HG02798 (cell line): ENCODE measurements at regions not wholly inside any gene's neighbourhood (a gene's known extent, or its start where the extent isn't known, plus 50 kb on each side); places are given as distances from the start of the nearest gene placed in this dataset.

ENCODE experiments used
- ATAC-seq: cut with Tn5 transposase; IDR thresholded peaks from one replicate; pipeline ENCODE4 v1.9.1; 2021; ENCODE audit warnings: mild to moderate bottlenecking; ENCODE audit not compliant: unreplicated experiment, poor library complexity

DNA sequence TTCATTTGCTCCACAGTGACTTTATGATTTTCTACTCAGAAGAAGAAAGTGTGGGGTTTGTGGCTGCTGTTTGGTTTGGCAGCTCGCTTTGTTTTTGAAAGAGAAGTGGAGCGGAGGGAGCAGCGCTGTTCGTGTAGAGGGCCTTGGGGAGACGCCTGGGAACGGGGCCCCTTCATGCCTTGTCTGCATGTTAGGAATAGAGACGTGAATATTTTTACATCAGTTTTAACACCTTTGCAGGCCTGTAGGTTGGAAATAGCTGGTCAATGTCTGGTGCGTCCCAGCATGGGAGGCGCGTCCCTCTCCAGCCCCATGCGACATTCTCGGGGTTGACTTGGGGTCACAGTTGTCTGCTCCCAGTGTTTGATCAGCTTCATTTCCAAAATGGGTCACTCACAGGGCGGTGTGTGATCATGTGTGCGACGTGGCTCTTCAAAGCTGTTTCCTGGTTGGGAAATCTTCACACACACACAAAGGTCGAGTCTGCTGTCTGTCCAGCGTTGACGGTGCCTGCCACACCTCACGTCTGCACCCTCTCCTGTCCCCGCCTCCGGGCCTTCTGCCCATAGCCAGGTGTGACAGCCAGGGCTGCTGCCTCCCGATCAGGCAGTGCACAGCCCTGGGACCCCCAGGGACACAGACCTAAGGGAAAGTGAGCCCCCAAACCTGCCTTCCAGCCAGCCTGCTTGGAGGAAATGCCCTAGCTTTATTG, 149.2 kb downstream of the PSMG1 start:
- ATAC-seq: no peak

DNA sequence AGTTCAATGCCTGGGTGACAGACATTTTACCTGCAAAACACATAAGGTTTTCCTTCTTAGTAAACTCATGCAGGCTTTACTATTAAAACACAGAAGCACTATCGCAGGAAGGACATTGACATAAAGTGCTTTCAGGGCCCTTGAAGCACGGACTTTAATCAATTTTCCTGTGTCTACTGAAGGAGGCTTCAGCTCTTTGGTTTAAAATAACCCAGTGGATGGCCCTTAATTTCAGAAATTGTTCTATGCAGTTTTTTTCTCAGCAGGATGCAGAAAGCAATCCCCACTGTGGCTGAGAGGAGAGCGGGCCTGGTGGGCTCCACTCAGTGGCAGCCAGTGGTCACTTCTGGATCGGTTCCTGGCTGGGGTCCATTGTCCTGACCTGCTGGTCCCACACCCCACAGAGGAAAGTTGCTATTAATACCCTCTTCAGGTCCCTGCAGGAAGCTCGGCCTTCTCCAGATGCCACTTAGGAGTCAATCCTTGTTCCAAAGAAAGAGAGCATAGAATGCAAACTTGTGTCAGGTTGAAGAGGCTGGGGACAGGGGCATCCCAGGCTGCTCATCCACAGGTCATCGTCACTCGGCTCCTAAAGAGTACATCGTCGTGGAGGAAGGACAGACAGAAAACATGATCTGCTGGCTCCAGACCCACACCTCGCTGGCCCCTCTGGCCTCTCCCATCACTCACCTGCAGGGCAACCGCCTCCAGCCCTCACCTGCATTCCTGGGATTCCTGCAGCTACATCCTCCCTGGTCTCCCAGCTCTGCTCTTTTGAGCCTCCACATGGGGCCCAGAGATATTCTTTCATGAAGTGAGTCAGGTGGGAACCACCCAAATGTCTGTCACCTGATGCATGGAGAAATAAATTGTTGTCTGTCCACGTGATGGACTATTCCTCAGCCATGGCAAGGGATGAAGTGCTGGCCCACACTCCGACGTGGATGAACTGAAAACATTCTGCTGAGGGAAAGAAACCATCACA, 153.1 kb downstream of the PSMG1 start:
- no peak for ATAC-seq

DNA sequence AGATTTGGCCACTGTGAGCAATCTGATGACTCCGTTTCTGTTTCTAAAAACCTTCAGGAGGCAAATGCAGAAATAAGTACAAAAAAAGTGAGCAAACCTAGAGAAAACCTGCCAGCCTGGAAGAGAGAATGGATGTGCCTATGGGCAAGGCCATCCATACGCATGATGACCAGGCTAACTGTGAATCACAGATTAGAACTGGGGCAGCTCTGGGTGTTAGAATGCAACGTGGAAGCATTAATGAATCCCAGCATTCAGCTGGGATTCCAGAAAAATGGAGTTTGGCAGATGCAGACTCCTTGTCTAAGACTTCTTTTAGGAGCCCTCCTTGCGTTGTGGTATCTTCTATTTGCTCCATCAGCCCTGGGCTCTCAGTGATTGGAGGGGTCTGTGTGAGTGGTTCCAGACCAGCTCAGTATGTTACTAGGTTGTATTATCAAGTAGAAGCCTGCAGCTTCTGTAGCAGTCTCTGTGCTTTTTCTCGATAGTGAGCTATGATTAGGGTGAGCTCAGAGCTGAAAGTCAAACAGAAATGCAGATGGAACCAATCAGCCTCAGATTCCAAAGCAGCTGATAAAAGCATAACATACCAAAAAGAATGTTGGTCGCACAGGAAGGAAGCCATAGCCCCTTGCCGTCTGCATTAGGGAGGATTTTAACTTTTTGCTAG, 154.0 kb downstream of the PSMG1 start:
- ATAC-seq: no peak

DNA sequence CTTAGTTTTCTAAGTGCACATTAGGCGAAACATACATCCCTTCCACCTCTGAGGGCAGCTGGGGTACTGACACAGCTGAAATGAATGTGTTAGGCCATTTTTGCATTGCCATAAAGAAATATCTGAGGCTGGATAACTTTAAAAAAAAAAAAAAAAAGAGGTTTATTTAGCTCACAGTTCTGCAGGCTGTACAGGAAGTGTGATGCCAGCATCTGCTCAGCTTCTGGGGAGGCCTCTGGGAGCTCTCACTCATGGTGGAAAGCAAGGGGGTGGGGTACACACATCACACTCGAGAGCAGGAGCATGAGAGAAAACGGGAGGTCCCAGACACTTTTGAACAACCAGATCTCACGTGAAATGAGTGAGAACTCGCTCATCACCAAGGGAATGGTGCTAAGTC, 158.1 kb downstream of the PSMG1 start:
- no peak for ATAC-seq

DNA sequence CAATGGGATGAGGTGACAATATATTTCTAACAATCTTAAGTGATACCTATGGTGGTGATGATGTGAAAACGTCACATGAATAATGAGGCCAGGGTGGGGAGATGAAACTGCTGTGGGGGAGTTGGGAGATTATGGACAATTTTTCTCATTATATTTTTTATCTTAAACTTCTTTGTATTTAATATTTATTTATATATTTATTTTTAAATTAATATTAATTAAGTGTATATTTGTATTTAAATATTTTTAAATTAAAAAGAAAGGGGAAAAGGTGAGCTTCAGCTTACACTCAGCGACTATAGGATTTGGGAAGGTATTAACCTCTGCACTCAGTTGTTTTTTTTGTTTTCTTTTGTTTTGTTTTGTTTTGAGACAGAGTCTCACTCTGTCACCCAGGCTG, 158.7 kb downstream of the PSMG1 start:
- ATAC-seq: no peak

DNA sequence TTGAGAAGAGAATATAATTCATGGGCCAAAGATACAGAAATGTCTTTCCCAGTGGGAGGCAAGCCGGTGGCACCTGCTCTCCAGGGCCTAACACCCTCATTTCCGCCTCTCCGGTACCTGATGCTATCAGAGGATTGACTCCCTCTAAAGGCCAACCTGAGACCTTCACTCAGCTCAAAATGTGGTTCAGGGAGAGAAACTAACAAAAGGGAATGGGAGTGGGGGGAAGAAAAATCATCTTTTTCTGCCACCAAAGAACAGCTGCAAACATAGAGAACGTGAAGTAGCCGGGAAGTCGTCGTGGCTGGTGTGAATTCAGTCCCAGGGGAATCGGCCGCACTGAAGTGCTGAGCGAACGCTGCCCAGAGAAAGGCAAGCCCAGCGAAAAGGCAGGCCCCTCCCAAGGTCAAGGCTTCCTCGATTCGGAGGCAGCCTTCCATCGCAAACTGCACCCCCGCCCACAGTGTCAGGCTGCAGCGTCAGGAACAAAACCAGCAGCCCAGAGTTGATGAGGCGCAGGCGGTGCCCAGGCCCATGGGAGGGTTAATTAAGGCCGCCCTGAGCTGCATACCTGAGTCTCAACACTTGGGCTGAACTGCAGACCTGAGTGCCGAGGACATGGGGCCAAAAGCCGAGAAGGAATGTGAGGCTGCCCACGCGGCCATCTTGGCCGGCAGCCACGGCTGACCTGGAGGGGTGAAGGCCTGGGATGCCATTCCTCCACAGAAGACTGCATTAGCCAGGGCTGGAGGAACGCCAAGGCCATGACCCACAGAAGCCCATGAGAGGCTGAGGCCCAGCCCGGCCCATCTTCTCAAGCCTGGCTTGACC, 160.2 kb downstream of the PSMG1 start:
- ATAC-seq: no peak

DNA sequence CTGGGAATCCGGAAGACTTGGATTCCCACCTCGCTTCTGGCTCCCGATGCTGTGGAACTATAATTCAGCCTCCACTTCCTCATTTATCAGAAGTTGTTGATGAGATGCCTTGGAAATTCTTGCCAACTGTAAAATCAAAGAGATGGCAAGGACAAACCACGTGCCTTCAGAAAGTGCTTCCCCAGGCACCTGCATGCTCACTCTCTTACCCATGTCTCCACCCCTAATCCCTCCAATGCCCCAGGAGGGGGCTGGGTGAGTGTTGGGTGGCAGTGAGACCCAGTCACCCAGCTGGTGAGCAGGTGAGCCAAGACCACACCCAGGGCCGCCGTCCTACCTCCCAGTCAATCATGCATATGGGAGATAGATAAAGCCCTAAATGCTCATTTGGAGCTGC, 160.8 kb downstream of the PSMG1 start:
- no peak for ATAC-seq

DNA sequence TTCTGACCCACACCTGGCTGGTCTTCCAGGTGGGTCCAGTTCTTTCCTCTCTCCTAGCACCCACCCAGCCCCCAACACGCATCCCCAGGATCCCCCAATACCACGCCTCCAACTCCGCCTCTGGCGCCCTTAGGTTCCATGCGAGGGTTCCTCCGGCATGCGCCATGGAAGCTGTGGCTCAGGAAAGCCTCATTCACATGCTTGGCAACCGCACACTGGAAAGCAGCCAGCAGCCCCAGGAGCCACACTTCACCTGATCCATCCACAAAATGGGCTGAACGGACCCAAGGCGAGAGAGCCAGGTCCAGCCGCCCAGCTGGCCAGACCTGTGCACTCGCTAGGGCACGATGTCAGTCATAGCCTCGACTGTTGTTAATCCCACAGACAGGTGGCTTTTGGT, 161.2 kb downstream of the PSMG1 start:
- no peak for ATAC-seq

DNA sequence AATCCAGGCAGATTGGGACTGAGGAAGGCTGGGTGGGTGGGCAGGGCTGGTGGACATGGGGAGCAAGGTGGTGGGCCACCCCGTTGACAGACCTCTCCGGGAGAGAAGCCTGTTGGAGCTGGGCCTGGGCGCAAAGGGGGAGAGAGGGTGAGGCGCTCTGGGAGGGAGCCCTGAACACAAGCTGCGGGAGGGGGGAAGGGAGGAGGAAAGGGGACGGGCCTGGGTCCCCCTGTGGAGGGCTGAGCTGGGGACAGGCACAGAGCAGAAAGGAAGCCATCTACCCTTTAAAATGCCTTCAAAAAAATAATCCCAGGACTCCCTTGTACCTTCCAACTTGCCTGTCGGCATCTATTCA, 161.8 kb downstream of the PSMG1 start:
- no peak for ATAC-seq

DNA sequence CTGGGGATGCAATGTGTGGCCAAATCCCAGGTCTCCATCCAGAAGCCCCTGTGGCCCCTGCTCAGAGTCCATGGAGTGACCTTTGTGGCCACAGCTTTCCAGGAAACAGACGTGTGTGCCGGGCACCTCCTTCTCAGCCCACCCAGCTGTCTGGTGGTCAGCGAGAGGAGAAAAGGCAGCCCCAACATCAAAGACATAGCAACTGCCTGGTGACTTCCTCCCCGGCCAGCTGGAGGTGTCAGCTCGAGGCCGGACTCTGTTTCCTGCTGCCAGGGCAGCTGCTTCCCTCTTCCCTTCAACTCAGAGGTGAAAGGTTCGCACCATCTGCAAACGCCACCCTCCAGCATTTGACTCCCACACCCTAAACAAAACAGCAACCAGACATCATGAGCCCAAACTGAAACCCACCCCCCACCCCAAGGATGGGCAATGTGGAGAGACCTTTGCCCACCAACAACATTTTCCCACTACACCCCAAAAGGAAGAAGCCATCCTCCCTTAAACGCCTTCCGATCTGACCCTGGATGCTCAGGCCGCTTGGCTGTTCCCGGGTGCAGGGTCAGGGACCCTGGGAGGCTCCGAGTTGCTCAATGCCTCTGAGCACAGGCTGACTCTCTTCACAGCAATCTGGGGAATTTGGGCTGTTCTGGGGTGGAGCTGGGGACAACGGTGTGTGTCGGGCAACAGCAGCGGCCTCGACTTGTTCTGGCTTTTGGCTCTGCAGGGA, 162.3 kb downstream of the PSMG1 start:
- ATAC-seq: no peak

DNA sequence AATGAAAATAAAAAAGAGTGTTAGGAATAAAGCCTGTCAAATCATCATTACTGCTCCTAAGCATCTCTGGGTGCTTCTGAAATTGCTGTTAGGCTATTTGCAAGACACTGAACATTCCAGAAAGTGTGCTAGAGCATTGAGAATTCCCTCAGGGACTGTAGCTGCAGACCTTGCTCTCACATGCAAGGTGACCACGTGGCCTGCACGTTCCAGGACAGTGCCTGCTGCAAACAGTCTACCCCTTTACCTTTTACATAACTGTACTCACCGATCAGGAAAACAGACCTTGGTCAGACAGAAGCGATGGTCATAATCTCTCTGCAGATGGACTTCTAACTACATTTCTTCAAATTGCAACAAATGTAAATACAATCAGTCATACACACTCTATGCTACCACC, 164.5 kb downstream of the PSMG1 start:
- ATAC-seq: no peak

DNA sequence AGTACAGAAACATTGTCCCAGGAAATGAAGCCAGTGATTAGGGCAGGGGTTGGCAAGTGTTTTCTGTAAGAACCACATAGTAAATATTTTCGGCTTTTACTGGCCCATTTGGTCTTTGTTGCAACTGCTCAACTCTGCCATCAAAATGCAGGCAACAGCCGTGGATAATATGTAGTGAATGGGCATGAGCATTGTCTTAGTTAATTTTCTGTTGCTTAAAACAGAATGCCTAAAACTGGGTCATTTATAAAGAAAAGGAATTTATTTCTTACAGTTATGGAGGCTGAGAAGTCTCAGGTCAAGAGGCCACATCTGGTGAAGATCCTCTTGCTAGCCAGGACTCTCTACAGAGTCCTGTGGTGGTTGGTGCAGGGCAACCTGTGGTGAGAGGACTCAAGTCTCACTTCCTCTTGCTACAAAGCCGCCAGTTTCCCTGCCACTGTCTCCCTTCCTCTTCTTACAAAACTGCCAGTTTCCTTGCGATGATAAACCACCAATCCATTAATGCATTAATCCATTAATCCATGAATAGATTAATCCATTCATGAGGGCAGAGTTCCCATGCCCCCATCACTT, 166.4 kb downstream of the PSMG1 start:
- peak; percentile 96 for ATAC-seq

DNA sequence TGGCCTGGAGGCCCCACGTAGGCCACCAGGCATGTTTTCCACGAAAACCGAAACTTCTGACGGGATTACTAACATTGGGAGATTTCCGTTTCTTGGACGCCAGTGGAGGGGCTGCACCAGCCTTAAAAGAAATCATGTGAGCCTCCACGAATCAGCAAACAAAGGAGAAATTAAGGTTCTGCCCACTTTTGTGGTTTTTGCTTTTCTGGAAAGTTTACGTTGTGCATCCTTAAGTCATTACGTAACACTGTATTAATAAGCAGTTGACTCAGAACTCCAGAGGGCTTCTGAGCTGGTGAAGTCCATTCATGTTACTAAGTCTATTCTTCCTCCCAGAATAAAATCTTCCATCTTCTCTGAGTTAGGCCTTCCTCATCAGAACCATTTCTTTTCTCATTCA, 168.5 kb downstream of the PSMG1 start:
- no peak for ATAC-seq

DNA sequence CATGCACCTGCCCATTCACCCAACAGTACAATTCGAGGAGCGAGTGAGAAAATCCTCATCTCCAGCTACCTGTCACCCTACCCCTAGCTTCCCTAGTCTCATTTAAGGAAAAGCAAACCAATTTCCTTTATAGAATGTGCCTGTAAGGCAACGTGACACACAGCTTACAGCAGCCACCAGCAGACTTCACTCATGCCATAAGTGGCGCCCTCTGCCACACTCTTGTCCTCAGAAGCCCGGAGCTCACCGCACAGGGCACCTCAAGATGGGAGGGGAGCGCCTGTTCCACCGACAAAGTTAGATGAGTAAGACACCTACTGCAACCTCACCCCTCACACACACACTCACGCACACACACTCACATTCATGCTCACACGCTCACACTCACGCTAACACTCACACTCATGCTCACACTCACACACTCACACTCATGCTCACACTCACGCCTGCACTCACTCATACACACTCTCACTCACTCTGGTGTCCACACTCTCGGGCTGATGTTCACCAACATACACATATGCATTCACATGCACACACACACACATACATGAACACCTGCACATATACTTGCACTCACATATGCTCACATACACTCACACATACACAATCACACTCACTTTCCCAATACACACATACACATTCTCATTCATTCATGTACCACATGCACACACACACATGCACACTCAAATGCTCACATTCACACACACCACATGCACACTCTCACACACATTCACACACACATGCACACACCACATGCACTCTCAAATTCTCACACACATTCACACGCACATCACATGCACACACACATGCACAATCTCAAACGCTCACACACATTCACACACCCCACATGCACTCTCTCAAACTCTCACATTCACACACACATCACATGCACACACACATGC, 170.7 kb downstream of the PSMG1 start:
- ATAC-seq: no peak

DNA sequence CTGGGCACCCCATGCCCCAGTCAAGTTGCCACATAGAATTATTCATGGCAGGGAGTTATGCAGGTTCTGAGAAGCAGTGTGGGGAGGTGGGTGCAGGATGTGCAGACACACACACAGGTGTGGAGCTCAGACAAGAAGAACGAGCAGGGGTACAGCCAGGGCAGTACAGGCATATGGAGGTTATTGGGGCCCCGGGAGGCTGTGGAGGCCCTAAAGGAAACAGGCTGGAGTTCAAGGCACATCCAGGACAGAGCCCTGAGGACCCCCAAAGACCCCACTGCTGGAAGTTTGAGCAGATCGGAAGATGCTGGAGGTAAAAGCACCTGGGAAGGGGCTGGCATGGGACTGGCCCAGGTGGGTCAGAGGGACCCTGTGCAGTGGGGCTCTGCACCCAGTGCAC, 171.3 kb downstream of the PSMG1 start:
- ATAC-seq: no peak

DNA sequence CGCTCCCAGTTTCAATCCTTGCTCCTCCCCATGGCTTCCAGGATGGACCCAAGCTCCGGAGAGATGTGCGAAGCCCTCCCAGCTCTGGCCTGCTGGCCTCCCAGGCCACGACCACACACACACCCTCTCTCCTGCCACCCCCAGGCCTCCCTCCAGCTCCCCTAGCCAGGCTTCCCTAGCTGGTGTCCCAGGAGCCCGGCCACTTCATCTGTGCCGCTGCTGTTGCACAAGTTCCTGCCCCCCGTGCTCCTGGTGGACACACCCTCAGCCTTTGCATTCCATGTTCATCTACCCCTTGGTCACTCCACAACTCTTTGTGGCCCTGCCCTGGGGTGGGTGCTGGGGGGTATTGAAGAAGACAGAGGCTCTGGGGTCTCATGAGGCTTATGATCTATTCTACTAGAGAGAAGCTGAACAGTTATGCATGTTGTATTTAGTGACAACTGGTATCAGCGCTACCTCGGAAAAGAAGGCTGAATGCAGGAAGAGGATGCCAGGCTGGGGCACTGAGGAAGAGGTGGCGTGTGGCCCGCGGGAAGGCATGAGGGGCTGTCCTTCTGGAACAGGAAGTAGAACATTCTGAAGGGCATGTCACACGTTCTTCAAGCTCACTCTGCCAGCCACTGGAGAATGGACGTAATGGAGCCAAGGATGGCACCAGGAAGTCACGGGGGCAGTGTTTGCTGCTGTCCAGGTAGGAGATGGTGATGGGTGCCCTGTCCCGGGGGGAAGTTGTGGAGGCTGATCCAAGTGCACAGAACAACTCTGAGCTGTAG, 172.4 kb downstream of the PSMG1 start:
- ATAC-seq: no peak

DNA sequence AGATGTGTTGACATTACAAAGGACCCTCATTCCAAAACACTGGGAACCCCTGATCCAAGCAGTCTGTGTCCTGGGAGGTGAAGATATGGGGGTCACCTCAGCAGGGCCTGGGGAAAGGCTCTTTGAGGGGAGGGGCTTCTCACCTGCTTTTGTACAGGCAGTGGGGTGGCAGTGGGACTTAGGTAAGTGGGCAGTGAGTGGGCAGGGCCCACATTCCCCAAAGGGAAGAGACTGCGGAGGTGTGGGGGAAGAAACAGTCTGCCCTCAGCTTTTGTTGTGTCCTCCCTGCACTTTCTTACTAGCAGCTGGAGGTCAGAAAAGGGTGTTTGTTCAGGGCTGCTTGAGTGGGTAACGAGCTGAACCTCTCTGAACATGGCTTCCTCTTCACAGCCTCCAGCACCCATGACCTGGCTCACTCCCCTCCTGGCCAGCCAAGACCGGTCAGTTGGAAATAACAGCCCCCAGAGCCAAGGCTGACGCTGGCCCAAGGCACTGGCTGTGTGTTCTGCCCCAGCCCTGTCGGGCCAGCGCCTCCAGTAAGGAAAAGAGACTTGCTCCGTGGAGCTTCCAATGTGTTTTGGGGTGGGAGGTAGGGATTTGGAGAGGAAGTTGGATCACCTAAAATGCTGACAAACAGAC, 173.5 kb downstream of the PSMG1 start:
- ATAC-seq: no peak
